GM12875 (cell line): ENCODE measurements at regions not wholly inside any gene's neighbourhood (a gene's known extent, or its start where the extent isn't known, plus 50 kb on each side); places are given as distances from the start of the nearest gene placed in this dataset.

Experiments
- H3K4me3 ChIP-seq: one replicate; pipeline ENCODE4 v1.5.1; 2011; ENCODE audit warnings: low read depth, low read length, control low read depth
- TF ChIP-seq, protein P1 (sequence below): IDR thresholded peaks from 2 replicates; pipeline ENCODE4 v1.5.1; 2011; ENCODE audit warnings: low read depth, mild to moderate bottlenecking, control low read depth, inconsistent platforms, low read length, moderate library complexity, borderline replicate concordance; ENCODE audit not compliant: insufficient read depth

DNA sequence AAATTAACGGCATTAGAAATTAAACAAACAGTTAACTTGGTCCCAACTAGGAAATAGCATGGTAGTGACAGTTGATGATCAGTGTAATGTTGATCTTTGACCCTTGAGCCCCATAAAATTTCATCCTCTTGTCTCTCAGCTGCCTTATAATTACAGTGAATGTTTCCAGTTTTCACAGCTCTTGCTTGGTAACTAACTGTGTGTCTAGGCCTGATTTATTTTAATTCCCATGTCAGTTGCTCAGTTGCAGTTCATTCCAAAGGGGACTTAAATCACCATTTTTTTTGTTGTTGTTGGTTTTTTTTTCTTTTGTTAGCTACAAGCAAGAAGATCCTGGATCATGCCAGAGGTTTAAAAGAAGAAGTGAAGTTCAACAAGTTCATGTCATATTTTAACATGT, 1883.7 kb upstream of the FLRT2 start:
- H3K4me3 ChIP-seq: no peak overlapping the region

DNA sequence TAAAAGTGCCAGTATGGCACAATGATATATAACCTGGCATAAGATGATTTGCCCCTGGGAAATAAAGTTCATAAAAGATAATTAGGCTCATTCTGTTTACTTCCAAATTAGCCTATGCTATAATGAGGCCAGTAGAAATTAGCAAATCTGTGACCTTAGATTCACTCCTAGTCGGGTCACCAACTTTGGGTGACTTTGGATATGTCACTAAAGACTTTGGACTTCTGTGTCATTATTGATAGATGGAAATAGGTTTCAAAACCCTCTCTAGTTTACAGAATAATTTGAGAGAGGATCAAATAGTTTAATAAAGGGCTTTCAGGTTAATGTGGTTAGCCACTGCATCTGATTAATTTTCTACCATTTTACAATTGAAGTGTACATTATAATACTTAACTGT, 1869.3 kb upstream of the FLRT2 start:
- TF ChIP-seq, protein P1, sequence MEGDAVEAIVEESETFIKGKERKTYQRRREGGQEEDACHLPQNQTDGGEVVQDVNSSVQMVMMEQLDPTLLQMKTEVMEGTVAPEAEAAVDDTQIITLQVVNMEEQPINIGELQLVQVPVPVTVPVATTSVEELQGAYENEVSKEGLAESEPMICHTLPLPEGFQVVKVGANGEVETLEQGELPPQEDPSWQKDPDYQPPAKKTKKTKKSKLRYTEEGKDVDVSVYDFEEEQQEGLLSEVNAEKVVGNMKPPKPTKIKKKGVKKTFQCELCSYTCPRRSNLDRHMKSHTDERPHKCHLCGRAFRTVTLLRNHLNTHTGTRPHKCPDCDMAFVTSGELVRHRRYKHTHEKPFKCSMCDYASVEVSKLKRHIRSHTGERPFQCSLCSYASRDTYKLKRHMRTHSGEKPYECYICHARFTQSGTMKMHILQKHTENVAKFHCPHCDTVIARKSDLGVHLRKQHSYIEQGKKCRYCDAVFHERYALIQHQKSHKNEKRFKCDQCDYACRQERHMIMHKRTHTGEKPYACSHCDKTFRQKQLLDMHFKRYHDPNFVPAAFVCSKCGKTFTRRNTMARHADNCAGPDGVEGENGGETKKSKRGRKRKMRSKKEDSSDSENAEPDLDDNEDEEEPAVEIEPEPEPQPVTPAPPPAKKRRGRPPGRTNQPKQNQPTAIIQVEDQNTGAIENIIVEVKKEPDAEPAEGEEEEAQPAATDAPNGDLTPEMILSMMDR: no peak
- no peak overlapping the region for H3K4me3 ChIP-seq

More for the DNA sequence above, 1883.7 kb upstream of the FLRT2 start:
- TF ChIP-seq, protein P1: no peak

DNA sequence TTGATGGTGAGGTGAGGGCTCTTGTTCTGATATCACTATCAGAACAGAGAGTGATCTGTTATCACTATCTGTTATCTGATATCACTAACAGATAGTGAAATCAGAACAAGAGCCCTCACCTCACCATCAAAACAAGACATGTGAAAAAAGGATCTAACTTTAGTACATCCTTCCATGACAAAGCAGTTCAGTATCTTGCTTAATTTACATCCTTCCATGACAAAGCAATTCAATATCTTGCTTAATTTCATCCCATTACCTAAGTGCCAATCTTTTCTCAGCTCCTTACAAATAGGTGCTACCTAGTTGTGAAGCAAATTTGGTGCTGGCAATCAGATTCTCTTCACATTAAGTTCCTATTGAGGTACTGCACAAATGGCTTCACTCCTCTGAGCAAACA, 1865.6 kb upstream of the FLRT2 start:
- no peak overlapping the region for H3K4me3 ChIP-seq
- TF ChIP-seq, protein P1: no peak

DNA sequence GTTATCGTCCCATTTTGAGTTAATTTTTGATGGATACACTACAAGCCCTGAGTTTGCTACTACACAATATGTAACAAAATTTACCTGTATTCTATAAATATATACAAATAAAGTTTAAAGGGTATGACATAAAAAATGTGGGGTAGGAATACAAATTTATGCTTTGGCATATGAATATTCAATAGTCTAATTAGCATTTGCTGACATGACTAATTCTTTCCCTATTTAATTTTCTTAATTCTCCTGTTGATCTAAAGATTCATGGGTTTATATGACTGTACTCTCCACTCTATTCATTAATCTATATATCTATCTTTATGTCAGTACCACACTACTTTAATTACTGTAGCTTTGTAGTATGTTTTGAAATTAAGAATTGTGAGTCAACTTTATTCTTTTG, 1840.7 kb upstream of the FLRT2 start:
- H3K4me3 ChIP-seq: no peak overlapping the region
- TF ChIP-seq, protein P1: no peak

DNA sequence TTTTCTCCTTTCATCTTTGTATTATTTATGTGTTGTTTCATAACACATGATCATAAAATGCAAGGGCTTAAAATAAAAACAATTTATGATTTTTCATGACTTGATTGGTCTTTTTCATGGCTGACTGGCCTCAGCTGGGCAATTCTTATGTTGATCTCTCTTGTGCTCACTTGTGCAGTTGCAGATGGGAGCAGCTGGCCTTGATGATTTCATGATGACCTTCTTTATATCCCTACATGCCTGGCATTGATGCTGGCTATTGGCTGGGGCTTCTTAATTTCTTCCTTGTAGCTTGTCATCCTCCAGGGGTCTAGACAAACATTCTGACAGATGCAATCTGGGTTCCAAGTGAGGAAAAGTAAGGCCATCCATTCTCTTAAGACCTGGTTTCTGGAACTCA, 1832.8 kb upstream of the FLRT2 start:
- TF ChIP-seq, protein P1: no peak

DNA sequence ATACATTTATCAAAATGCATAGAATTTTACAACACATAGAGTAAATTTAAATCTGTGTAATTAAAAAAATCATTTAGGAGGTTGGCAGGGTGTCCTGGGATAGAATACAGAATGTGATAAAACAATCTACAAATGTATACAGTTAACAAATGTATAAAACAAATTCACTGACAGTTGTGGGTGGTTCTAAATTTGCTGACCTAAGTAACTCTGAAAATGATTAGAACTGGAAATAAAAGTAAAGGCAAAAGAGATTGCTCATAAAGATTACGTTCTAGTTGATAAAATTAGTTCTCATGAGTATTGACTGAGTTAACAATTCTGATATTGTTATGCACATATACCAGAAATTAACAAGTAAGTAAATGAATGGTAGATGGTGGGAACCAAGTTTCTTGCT, 1827.3 kb upstream of the FLRT2 start:
- no peak overlapping the region for H3K4me3 ChIP-seq
- TF ChIP-seq, protein P1: no peak

More for the DNA sequence above, 1832.8 kb upstream of the FLRT2 start:
- H3K4me3 ChIP-seq: no peak overlapping the region

DNA sequence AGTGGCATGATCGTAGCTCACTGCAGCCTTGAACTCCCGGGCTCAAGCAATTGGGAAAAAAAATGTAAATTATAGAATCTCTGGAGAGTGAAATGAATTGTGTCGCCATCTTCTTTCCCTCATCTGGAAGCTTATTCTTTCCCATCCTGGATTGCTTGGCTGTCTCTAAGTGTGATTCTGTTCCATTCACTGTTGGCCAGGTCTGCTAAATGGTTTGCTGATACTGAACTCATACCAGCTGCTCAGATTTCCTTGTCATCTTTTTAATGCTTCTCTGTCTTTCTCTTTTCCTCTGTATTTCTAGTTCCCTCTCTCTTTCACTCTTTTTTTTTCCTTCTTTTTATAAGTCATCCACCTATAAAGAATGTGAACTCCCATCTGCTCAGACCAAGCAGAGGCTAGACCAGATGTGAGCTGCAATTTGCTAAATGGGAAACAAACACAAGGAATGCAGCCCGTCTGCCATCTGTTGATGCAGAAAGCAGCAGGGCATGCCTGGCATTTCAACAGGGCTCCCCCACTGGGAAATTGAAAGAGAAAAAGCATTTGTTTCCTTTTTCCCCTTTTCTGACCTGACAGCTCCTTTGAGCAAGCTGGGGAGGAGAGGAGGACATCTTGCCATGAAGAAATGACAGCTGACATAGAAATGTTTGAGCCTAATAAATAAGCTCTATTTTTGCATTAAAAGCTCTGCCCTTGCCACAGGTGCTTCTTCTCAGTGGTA, 1823.6 kb upstream of the FLRT2 start:
- TF ChIP-seq, protein P1: no peak
- no peak overlapping the region for H3K4me3 ChIP-seq
